OCI-LY3 (cell line): ENCODE measurements at regions not wholly inside any gene's neighbourhood (a gene's known extent, or its start where the extent isn't known, plus 50 kb on each side); places are given as distances from the start of the nearest gene placed in this dataset.

ENCODE experiments used
- H2AFZ ChIP-seq: fragments of 200-600, 300-600 bp; shearing (Covaris generic); 2 replicates; pipeline ENCODE4 v1.6.0; 2014; ENCODE audit warnings: antibody characterized with exemption, low read depth, low read length
- H3K27ac ChIP-seq: fragments of 200-600, 300-600 bp; sonication (generic); 2 replicates; pipeline ENCODE4 v1.5.1; 2014; ENCODE audit warnings: mild to moderate bottlenecking, low read length, moderate library complexity, mixed read lengths
- H3K27me3 ChIP-seq: fragments of 200-600, 300-600 bp; sonication (generic); 2 replicates; pipeline ENCODE4 v1.6.1; 2014; ENCODE audit warnings: low read depth, low read length, mixed read lengths
- H3K36me3 ChIP-seq: fragments of 200-600, 300-600 bp; sonication (generic); replicated peaks from 2 replicates; pipeline ENCODE3; 2014; ENCODE audit warnings: low read depth, low read length, mixed read lengths
- H3K4me1 ChIP-seq: fragments of 300-600, 200-600 bp; sonication (generic); 2 replicates; pipeline ENCODE4 v1.6.1; 2014; ENCODE audit warnings: low read length, mixed read lengths
- H3K4me2 ChIP-seq: fragments of 200-600, 300-600 bp; sonication (generic); 2 replicates; pipeline ENCODE4 v1.6.1; 2014; ENCODE audit warnings: low read length, mixed read lengths
- H3K4me3 ChIP-seq: fragments of 300-600, 200-600 bp; sonication (generic); 2 replicates; pipeline ENCODE4 v1.5.1; 2014; ENCODE audit warnings: antibody characterized with exemption, mild to moderate bottlenecking, low read length, moderate library complexity
- H3K79me2 ChIP-seq: fragments of 300-600, 200-600 bp; shearing (Covaris generic); 2 replicates; pipeline ENCODE4 v1.6.1; 2014; ENCODE audit warnings: mild to moderate bottlenecking, low read length, mixed read lengths
- H3K9ac ChIP-seq: fragments of 300-600, 200-600 bp; shearing (Covaris generic); 2 replicates; pipeline ENCODE4 v1.6.0; 2014; ENCODE audit warnings: mild to moderate bottlenecking, low read length, moderate library complexity
- H3K9me3 ChIP-seq: fragments of 200-600, 300-600 bp; shearing (Covaris generic); 2 replicates; pipeline ENCODE4 v1.6.1; 2014; ENCODE audit warnings: low read length, mixed read lengths; ENCODE audit not compliant: insufficient read depth
- H4K20me1 ChIP-seq: fragments of 200-600, 300-600 bp; sonication (generic); 2 replicates; pipeline ENCODE4 v1.6.1; 2016; ENCODE audit warnings: low read length, mixed read lengths; ENCODE audit not compliant: insufficient read depth
- CTCF ChIP-seq: fragments of 200-600, 300-600 bp; sonication (generic); IDR thresholded peaks from 2 replicates; pipeline ENCODE4 v1.5.1; 2014; ENCODE audit warnings: antibody characterized with exemption, low read length, low read depth
- EZH2phosphoT487 ChIP-seq: fragments of 200-600 bp; shearing (Covaris generic); IDR thresholded peaks from 2 replicates; pipeline ENCODE4 v1.6.1; 2018; ENCODE audit warnings: antibody characterized with exemption, mixed run types, low read depth

- Histone ChIP-seq H2AFZ (no peak overlapping the region), H3K4me2 (no peak overlapping the region), H3K9ac (no peak overlapping the region), H3K79me2 (no peaks in the 10 kb centered on the region), H3K27ac (no peak overlapping the region), H3K27me3 (no peaks in the 10 kb centered on the region), H4K20me1 (no peaks in the 10 kb centered on the region), H3K4me1 (no peaks in the 10 kb centered on the region), H3K36me3 (no peaks in the 10 kb centered on the region), H3K4me3 (no peak overlapping the region), H3K9me3 (no peaks in the 10 kb centered on the region)
- TF ChIP-seq EZH2phosphoT487 = no peak
- no peak for TF ChIP-seq CTCF
Observed at GRCh38 chrX:96568071-96568470, 116.6 kb upstream of the DIAPH2 start.

GRCh38 chrX:96569034-96569433 lies 115.6 kb upstream of the DIAPH2 start:
- Histone ChIP-seq H3K36me3 (no peaks in the 10 kb centered on the region), H3K27ac (no peak overlapping the region), H4K20me1 (no peaks in the 10 kb centered on the region), H2AFZ (no peak overlapping the region), H3K9me3 (no peaks in the 10 kb centered on the region), H3K4me2 (no peak overlapping the region), H3K79me2 (no peaks in the 10 kb centered on the region), H3K4me3 (no peak overlapping the region), H3K4me1 (no peaks in the 10 kb centered on the region), H3K27me3 (no peaks in the 10 kb centered on the region), H3K9ac (no peak overlapping the region)
- TF ChIP-seq EZH2phosphoT487 (no peak), CTCF (no peak)

- no peak overlapping the region for H2AFZ ChIP-seq
- TF ChIP-seq CTCF (no peak), EZH2phosphoT487 (no peak)
- no peaks in the 10 kb centered on the region for H4K20me1 ChIP-seq
Observed at GRCh38 chrX:96575011-96575410, 109.6 kb upstream of the DIAPH2 start.

GRCh38 chrX:96576368-96576767 lies 108.3 kb upstream of the DIAPH2 start:
- TF ChIP-seq CTCF = no peak
- no peak for TF ChIP-seq EZH2phosphoT487
- Histone ChIP-seq H3K27me3 (no peaks in the 10 kb centered on the region), H3K4me3 (no peak overlapping the region), H3K4me1 (no peaks in the 10 kb centered on the region), H4K20me1 (no peaks in the 10 kb centered on the region), H3K4me2 (no peak overlapping the region), H3K9me3 (no peaks in the 10 kb centered on the region), H3K9ac (no peak overlapping the region), H3K79me2 (no peaks in the 10 kb centered on the region), H3K27ac (no peak overlapping the region), H3K36me3 (no peaks in the 10 kb centered on the region), H2AFZ (no peak overlapping the region)

More at GRCh38 chrX:96575011-96575410, 109.6 kb upstream of the DIAPH2 start:
- Histone ChIP-seq H3K36me3 (no peaks in the 10 kb centered on the region), H3K9me3 (no peaks in the 10 kb centered on the region), H3K27ac (no peak overlapping the region), H3K4me3 (no peak overlapping the region), H3K79me2 (no peaks in the 10 kb centered on the region), H3K4me1 (no peaks in the 10 kb centered on the region), H3K9ac (no peak overlapping the region), H3K27me3 (no peaks in the 10 kb centered on the region), H3K4me2 (no peak overlapping the region)
